H1 (cell line): ENCODE measurements at regions not wholly inside any gene's neighbourhood (a gene's known extent, or its start where the extent isn't known, plus 50 kb on each side); places are given as distances from the start of the nearest gene placed in this dataset.

ENCODE experiments used
- ASH2L ChIP-seq: fragments of 200-600, 300-600 bp; sonication (generic); IDR thresholded peaks from one replicate; pipeline ENCODE4 v1.7.1; 2017; ENCODE audit warnings: low read length
- BRCA1 ChIP-seq: IDR thresholded peaks from 2 replicates; pipeline ENCODE4 v1.6.1; 2012; ENCODE audit warnings: low read depth, low read length, improper control_type of control experiment

GRCh38 chr5:23864786-23865185 lies 357.4 kb downstream of the PRDM9 start (continued):
- TF ChIP-seq BRCA1 (no peak), ASH2L (no peak)
